Liver (tissue), 3 donors: ENCODE measurements at regions not wholly inside any gene's neighbourhood (a gene's known extent, or its start where the extent isn't known, plus 50 kb on each side); places are given as distances from the start of the nearest gene placed in this dataset.

Experiments used
- ATF3 ChIP-seq: IDR thresholded peaks from 2 replicates; pipeline ENCODE4 v1.6.1; 2016; ENCODE audit warnings: antibody characterized with exemption
- CTCF ChIP-seq: fragments of 150-350 bp; IDR thresholded peaks from 2 replicates; pipeline ENCODE4 v1.5.1; 2017; ENCODE audit warnings: improper control_type of control experiment, low read depth, low read length; ENCODE audit not compliant: missing input control
- EGR1 ChIP-seq, 2 donors: IDR thresholded peaks; 2 replicates each; pipeline ENCODE4 v1.6.1; 2016 to 2018; ENCODE audit warnings: antibody characterized with exemption in 2 of 2, low read depth in 2 of 2
- FOXA1 ChIP-seq: IDR thresholded peaks from 2 replicates; pipeline ENCODE4 v1.6.1; 2016; ENCODE audit warnings: antibody characterized with exemption
- FOXA2 ChIP-seq: IDR thresholded peaks from 2 replicates; pipeline ENCODE4 v1.6.1; 2016; ENCODE audit warnings: antibody characterized with exemption
- GABPA ChIP-seq, 2 donors: IDR thresholded peaks in 1 of 2; conservative IDR thresholded peaks in 1 of 2; 2 replicates each; pipeline ENCODE4 v1.6.1; 2016; ENCODE audit warnings: antibody characterized with exemption in 2 of 2, mild to moderate bottlenecking in 1 of 2, moderate library complexity in 1 of 2
- HNF4G ChIP-seq: IDR thresholded peaks from 2 replicates; pipeline ENCODE4 v1.6.1; 2016; ENCODE audit warnings: antibody characterized with exemption
- JUND ChIP-seq, 2 donors: IDR thresholded peaks; 2 replicates each; pipeline ENCODE4 v1.6.1; 2016; ENCODE audit warnings: antibody characterized with exemption in 2 of 2
- MAX ChIP-seq: IDR thresholded peaks from 2 replicates; pipeline ENCODE4 v1.6.1; 2016; ENCODE audit warnings: antibody characterized with exemption
- RAD21 ChIP-seq, 2 donors: IDR thresholded peaks; 2 replicates each; pipeline ENCODE4 v1.6.1; 2016; ENCODE audit warnings: antibody characterized with exemption in 2 of 2, mild to moderate bottlenecking in 2 of 2
- REST ChIP-seq: IDR thresholded peaks from 2 replicates; pipeline ENCODE4 v1.6.1; 2016; ENCODE audit warnings: antibody characterized with exemption, mild to moderate bottlenecking
- TAF1 ChIP-seq: conservative IDR thresholded peaks from 2 replicates; pipeline ENCODE4 v1.6.1; 2016; ENCODE audit warnings: antibody characterized with exemption, mild to moderate bottlenecking
- YY1 ChIP-seq: IDR thresholded peaks from 2 replicates; pipeline ENCODE4 v1.6.1; 2016; ENCODE audit warnings: antibody characterized with exemption, mild to moderate bottlenecking
- ZBTB33 ChIP-seq: IDR thresholded peaks from 2 replicates; pipeline ENCODE4 v1.6.1; 2016; ENCODE audit warnings: antibody characterized with exemption
- donor health status: healthy.
- donor health status: healthy.

- TF ChIP-seq REST = no peak
- no peak for TF ChIP-seq CTCF
- TF ChIP-seq GABPA (IDR thresholded peaks at IDR 0.05 in 1 of 2, conservative IDR thresholded peaks at IDR 0.05 in 1 of 2) = no peak
- no peak for TF ChIP-seq YY1
- no peak for TF ChIP-seq EGR1 (IDR thresholded peaks at IDR 0.05; ENCODE audit: low read depth in 2 of 2)
- TF ChIP-seq TAF1 = no peak
- TF ChIP-seq RAD21 (IDR thresholded peaks at IDR 0.05) = no peak
- TF ChIP-seq ATF3 = no peak
- TF ChIP-seq FOXA1 = no peak
- TF ChIP-seq JUND (IDR thresholded peaks at IDR 0.05) = no peak
- no peak for TF ChIP-seq FOXA2
- no peak for TF ChIP-seq HNF4G
- no peak for TF ChIP-seq MAX
- TF ChIP-seq ZBTB33 = no peak
Observed at GRCh38 chr3:189094539-189094938, 77.2 kb upstream of the TPRG1 start.
